ENCODE measurements at regions not wholly inside any gene's neighbourhood (a gene's known extent, or its start where the extent isn't known, plus 50 kb on each side); places are given as distances from the start of the nearest gene placed in this dataset.

DNA sequence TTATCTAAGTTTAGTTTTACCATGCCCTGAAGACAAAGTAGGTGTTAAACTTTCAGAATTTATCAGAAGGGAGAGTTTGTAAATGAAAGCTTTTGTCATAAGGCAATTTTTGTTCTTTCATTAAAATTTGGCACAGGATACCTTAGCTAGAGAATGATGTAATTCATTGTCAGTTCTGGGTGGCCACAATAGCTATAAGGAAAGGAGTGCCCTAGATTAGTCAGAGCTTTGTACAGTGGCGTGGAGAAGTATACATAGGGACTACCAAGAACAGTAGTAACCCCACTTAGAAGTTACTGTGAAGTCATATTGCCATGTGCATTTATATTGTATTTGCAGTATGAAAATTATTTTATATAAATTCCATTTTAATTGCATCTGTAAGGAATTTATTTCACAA is 126.3 kb upstream of the CARD18 start:
- no peak for DNase-seq

DNA sequence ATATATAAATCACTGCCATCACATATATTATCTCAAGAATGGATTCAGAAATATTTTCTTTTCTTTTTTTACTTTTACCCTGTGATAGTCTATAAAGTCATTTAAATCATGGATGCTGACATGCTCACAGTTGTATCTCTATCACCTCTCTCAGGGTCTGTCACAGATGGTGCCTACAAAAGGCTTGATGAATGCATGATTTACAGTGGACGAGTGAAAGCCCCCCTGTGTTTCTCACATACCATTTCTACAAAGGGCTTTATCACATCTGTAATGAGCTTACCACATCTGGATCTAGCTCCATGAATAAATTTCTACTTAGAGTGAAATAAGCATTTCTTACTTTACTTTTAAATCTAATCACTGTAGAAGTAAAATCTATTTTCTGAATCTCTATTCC is 121.4 kb upstream of the CARD18 start:
- peak; percentile 11 for DNase-seq
- no peaks in the 10 kb centered on the region for H3K27me3 ChIP-seq (ENCODE audit: control insufficient read depth, insufficient read depth, low read length)
- H3K4me3 ChIP-seq (ENCODE audit: insufficient read depth, low read depth, low read length): no peak overlapping the region
- no peaks in the 10 kb centered on the region for H3K36me3 ChIP-seq (replicated peaks; ENCODE audit: control insufficient read depth, insufficient read depth, low read length)

More for the DNA sequence above, 126.3 kb upstream of the CARD18 start:
- Histone ChIP-seq H3K4me3 (ENCODE audit: insufficient read depth, low read depth, low read length) (no peak overlapping the region), H3K27me3 (ENCODE audit: control insufficient read depth, insufficient read depth, low read length) (no peaks in the 10 kb centered on the region), H3K36me3 (replicated peaks; ENCODE audit: control insufficient read depth, insufficient read depth, low read length) (no peaks in the 10 kb centered on the region)

DNA sequence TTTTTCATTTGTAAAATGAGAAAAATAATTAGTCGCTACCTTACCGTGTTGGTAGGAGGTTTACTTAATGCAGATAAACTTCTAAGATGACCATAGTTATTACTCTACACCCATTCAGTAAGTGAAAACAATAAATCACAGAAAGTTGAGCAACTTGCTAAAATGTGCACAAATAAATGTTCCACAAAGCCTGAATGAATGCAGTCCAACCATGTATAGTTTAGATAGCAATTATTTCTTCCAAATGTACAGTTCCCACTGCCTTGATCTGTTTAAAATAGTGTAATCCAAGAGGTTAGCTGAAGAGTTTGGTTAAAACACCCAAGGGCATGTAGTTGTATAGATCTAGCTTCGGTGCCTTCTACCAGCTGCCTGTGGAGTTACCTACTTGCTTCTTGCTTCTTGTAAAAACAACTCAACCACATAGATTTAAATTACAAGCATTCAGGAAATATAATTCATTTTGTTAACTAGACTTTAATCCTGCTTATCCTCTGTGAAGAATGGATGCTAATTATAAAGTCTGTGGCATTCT is 106.3 kb upstream of the CARD18 start:
- DNase-seq: no peak

DNA sequence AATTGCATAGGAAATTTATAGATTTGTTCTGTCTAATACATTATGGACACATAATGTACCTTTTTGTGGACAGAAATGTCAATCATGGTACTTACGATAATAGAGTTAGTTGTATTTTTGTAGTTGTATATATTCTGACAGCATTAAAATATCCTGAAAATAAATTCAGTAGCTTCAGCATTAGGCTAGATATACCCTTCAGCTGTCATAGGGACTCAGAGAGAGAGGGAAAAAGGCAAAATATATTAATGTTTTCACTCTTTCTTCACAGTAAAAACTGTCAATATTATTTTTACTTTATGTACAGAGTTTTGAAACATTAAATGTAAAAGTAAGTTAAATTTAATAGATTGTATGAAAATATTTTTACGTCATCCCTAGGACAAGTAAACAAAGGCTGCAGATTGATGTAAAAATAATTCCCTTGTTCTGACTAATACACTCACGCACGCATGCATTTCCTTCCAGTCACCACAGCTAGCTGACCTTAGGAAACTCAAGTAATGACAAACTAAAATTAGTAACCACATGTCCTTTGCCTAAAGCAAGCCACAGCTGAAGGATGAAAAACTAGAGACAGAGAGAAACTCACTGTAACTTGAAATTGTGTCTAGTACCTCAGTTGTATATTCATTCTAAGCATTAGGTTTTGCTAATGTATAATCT is 104.7 kb upstream of the CARD18 start:
- H3K36me3 ChIP-seq (replicated peaks; ENCODE audit: control insufficient read depth, insufficient read depth, low read length): no peaks in the 10 kb centered on the region
- DNase-seq: no peak

More for the DNA sequence above, 106.3 kb upstream of the CARD18 start:
- H3K36me3 ChIP-seq (replicated peaks; ENCODE audit: control insufficient read depth, insufficient read depth, low read length): no peaks in the 10 kb centered on the region
- H3K27me3 ChIP-seq (ENCODE audit: control insufficient read depth, insufficient read depth, low read length): no peaks in the 10 kb centered on the region
- no peak overlapping the region for H3K4me3 ChIP-seq (ENCODE audit: insufficient read depth, low read depth, low read length)

DNA sequence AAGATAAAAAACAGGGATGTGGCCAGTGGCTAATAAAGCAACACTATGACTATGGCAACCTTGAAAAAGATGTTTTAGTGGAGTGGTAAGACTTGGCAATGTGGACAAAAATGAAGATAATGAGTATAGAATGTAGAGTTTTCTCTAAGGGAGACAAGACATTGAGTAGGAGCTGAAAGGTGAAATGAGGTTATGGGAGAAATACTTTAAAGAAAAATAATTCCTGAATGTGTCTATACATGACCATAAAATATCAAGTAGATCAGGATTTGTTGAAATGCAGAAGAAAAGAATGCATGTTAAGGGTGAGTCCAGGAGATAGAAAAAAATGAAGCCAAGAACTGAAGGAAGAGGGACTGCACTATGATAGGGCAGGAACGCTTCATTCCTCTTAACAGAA is 101.6 kb upstream of the CARD18 start:
- H3K27me3 ChIP-seq (ENCODE audit: control insufficient read depth, insufficient read depth, low read length): no peaks in the 10 kb centered on the region
- no peaks in the 10 kb centered on the region for H3K36me3 ChIP-seq (replicated peaks; ENCODE audit: control insufficient read depth, insufficient read depth, low read length)
- no peak overlapping the region for H3K4me3 ChIP-seq (ENCODE audit: insufficient read depth, low read depth, low read length)
- DNase-seq: no peak

More for the DNA sequence above, 104.7 kb upstream of the CARD18 start:
- Histone ChIP-seq H3K4me3 (ENCODE audit: insufficient read depth, low read depth, low read length) (no peak overlapping the region), H3K27me3 (ENCODE audit: control insufficient read depth, insufficient read depth, low read length) (no peaks in the 10 kb centered on the region)

DNA sequence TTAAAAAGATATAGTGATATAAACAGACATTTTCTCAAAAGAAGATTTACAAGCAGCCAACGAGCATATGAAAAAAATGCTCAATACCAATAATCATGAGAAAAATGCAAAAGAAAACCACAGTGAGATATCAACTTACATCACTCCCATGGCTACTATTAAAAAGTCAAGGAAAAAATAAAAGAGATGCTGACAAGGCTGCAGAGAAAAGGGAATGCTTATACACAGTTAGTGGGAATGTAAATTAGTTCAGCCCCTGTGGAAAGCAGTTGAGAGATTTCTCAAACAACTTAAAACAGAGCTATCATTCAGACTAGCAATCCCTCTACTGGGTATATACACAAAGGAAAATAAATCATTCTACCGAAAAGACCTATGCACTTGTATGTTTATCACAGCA is 97.1 kb upstream of the CARD18 start:
- DNase-seq: no peak
- H3K27me3 ChIP-seq (ENCODE audit: control insufficient read depth, insufficient read depth, low read length): no peaks in the 10 kb centered on the region; the same call in 1 of the 2 replicates
- no peaks in the 10 kb centered on the region for H3K36me3 ChIP-seq (replicated peaks; ENCODE audit: control insufficient read depth, insufficient read depth, low read length)
- no peak overlapping the region for H3K4me3 ChIP-seq (ENCODE audit: insufficient read depth, low read depth, low read length)

DNA sequence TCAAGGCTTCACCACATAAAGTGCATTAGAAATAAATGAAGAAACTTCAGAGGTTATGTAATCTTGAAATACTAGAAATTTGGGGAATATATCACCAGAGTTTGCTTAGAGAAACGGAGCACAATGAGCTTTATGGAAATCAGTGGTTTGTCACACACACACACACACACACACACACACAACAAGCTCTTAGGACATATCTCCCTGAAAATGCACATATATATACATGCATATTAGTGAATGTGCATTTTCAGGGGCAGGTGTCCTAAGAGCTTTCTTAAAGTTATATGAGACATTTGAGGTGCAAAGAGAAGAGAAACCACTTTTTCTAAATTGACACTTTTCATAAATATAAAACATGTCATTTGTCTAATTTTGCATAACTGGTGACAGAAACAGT is 93.7 kb upstream of the CARD18 start:
- DNase-seq: no peak
- H3K4me3 ChIP-seq (ENCODE audit: insufficient read depth, low read depth, low read length): no peak overlapping the region
- H3K36me3 ChIP-seq (replicated peaks; ENCODE audit: control insufficient read depth, insufficient read depth, low read length): no peaks in the 10 kb centered on the region
- no peaks in the 10 kb centered on the region; the same call in 1 of the 2 replicates for H3K27me3 ChIP-seq (ENCODE audit: control insufficient read depth, insufficient read depth, low read length)

- no peak overlapping the region for H3K4me3 ChIP-seq (ENCODE audit: insufficient read depth, low read depth, low read length)
- H3K27me3 ChIP-seq (ENCODE audit: control insufficient read depth, insufficient read depth, low read length): no peaks in the 10 kb centered on the region; the same call in 1 of the 2 replicates
- H3K36me3 ChIP-seq (replicated peaks; ENCODE audit: control insufficient read depth, insufficient read depth, low read length): no peaks in the 10 kb centered on the region
- no peak for DNase-seq
Measured at GRCh38 chr11:105232021-105232420, 92.5 kb upstream of the CARD18 start.

GRCh38 chr11:105230586-105230985 is 91.0 kb upstream of the CARD18 start:
- H3K27me3 ChIP-seq (ENCODE audit: control insufficient read depth, insufficient read depth, low read length): no peaks in the 10 kb centered on the region; the same call in 1 of the 2 replicates
- DNase-seq: no peak
- H3K36me3 ChIP-seq (replicated peaks; ENCODE audit: control insufficient read depth, insufficient read depth, low read length): no peaks in the 10 kb centered on the region
- H3K4me3 ChIP-seq (ENCODE audit: insufficient read depth, low read depth, low read length): no peak overlapping the region

DNA sequence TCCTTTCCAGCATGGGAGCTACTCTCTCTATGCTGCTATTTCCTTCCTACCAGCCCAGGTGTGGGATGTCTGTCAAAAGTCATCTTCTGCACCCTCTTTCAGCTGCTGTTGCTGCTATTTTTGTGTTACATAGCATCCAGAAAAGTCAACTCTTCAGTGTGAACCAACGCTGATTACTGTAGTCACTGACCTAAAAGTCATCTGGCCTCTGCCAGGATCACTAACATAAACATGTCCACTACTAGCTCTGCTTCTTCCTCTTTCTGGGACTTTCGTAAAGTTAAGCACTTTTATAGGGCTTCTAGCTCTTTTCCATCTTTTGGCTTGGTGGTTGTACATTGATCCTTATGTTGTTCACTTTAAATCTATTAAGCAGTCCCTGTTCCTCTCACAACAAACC is 90.2 kb upstream of the CARD18 start:
- no peak overlapping the region for H3K4me3 ChIP-seq (ENCODE audit: insufficient read depth, low read depth, low read length)
- no peaks in the 10 kb centered on the region for H3K36me3 ChIP-seq (replicated peaks; ENCODE audit: control insufficient read depth, insufficient read depth, low read length)
- H3K27me3 ChIP-seq (ENCODE audit: control insufficient read depth, insufficient read depth, low read length): no peaks in the 10 kb centered on the region; the same call in 1 of the 2 replicates
- DNase-seq: no peak

DNA sequence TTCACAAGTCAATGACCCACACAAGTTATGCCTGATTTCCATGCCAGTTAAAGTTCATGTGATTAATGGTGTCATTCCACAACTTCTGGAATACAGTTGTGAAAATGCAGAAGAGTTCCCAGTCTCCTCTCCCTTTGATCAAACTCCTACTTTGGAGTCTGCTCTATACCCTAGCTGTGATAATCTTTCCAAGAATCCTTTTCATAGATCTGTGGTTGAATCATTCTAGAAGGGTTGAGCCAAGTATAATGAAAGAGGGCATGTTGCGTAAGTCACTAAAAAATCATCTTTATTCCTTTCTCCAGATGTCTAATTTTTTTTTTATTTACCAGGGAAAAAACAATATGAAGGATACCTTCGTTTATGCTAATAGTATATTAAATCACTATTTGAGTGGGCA is 89.7 kb upstream of the CARD18 start:
- no peaks in the 10 kb centered on the region for H3K36me3 ChIP-seq (replicated peaks; ENCODE audit: control insufficient read depth, insufficient read depth, low read length)
- no peak overlapping the region for H3K4me3 ChIP-seq (ENCODE audit: insufficient read depth, low read depth, low read length)
- no peak for DNase-seq
- no peaks in the 10 kb centered on the region; the same call in 1 of the 2 replicates for H3K27me3 ChIP-seq (ENCODE audit: control insufficient read depth, insufficient read depth, low read length)

GRCh38 chr11:105227363-105227762 is 87.8 kb upstream of the CARD18 start:
- Histone ChIP-seq H3K36me3 (replicated peaks; ENCODE audit: control insufficient read depth, insufficient read depth, low read length) (no peaks in the 10 kb centered on the region), H3K27me3 (ENCODE audit: control insufficient read depth, insufficient read depth, low read length) (no peaks in the 10 kb centered on the region), H3K4me3 (ENCODE audit: insufficient read depth, low read depth, low read length) (no peak overlapping the region)
- no peak for DNase-seq

- no peaks in the 10 kb centered on the region for H3K36me3 ChIP-seq (replicated peaks; ENCODE audit: control insufficient read depth, insufficient read depth, low read length)
- DNase-seq: no peak
- no peak overlapping the region for H3K4me3 ChIP-seq (ENCODE audit: insufficient read depth, low read depth, low read length)
- H3K27me3 ChIP-seq (ENCODE audit: control insufficient read depth, insufficient read depth, low read length): no peaks in the 10 kb centered on the region
Measured at GRCh38 chr11:105226766-105227165, 87.2 kb upstream of the CARD18 start.

DNA sequence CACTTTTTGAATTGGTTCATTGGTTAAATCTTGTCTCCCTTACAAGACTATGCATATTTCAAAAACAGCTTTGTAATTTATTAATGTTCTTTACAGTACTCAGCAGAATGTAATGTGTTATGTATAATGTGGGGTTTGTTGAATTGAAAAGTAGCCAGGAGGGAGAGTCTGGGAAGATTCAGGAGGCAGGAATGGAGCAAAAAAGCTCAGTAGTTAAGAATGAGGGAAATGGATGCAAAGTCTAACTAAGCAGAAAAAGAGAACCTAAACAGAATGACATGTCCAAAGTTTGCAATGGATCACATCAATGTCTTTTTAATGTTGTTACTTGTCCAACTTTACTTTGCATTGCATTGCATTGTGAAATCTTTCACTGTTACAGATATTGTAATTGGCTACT is 86.5 kb upstream of the CARD18 start:
- H3K4me3 ChIP-seq (ENCODE audit: insufficient read depth, low read depth, low read length): no peak overlapping the region
- H3K36me3 ChIP-seq (replicated peaks; ENCODE audit: control insufficient read depth, insufficient read depth, low read length): no peaks in the 10 kb centered on the region
- no peaks in the 10 kb centered on the region for H3K27me3 ChIP-seq (ENCODE audit: control insufficient read depth, insufficient read depth, low read length)
- DNase-seq: no peak

GRCh38 chr11:105224482-105225253 is 85.1 kb upstream of the CARD18 start:
- Histone ChIP-seq H3K36me3 (replicated peaks; ENCODE audit: control insufficient read depth, insufficient read depth, low read length) (no peaks in the 10 kb centered on the region), H3K27me3 (ENCODE audit: control insufficient read depth, insufficient read depth, low read length) (no peaks in the 10 kb centered on the region), H3K4me3 (ENCODE audit: insufficient read depth, low read depth, low read length) (no peak overlapping the region)
- no peak for DNase-seq

All from H7 (cell line).